ENCODE measurements at regions not wholly inside any gene's neighbourhood (a gene's known extent, or its start where the extent isn't known, plus 50 kb on each side); places are given as distances from the start of the nearest gene placed in this dataset.

GRCh38 chr17:54347495-54347894 lies 524.8 kb downstream of the KIF2B start:
- H3K27ac ChIP-seq (ENCODE audit: low read length in 2 of 2), result no peak overlapping the region
- POLR2A ChIA-PET, result no interaction called here
- intact Hi-C loops (cut with micrococcal nuclease), result no loop called here
- H3K4me1 ChIP-seq (ENCODE audit: control insufficient read depth in 2 of 2, insufficient read depth in 2 of 2, low read length in 2 of 2), result no peaks in the 10 kb centered on the region
- H3K27me3 ChIP-seq (replicated peaks in 1 of 4; ENCODE audit: control extremely low read depth in 1 of 4, control insufficient read depth in 3 of 4, insufficient read depth in 4 of 4, low read length in 3 of 4), result no peaks in the 10 kb centered on the region
- H3K79me2 ChIP-seq (ENCODE audit: control insufficient read depth, insufficient read depth, low read length), result no peaks in the 10 kb centered on the region
- CTCF ChIA-PET, result no interaction called here
- H3K4me3 ChIP-seq (ENCODE audit: control extremely low read depth in 1 of 5, extremely low read depth in 1 of 5, insufficient read depth in 1 of 5, low read depth in 2 of 5, low read length in 4 of 5), result no peak overlapping the region
- DNase-seq, result no peak
- peaks cover 0 to 6% (median 0%) of the 10 kb centered on the region in 3 donors for H3K9me3 ChIP-seq (ENCODE audit: control extremely low read depth in 1 of 3, control insufficient read depth in 2 of 3, insufficient read depth in 1 of 3, low read length in 2 of 3)
- TF ChIP-seq EZH2 (IDR thresholded peaks at IDR 0.05; ENCODE audit: borderline replicate concordance, insufficient read depth, low read depth, low read length, poor library complexity, severe bottlenecking), result no peak
- TF ChIP-seq CTCF (IDR thresholded peaks at IDR 0.05), result no peak
- no peaks in the 10 kb centered on the region for H4K20me1 ChIP-seq (ENCODE audit: control insufficient read depth, insufficient read depth, low read length, poor library complexity, severe bottlenecking)
- no peak for ATAC-seq (ENCODE audit: low read depth)
- H3K9ac ChIP-seq (ENCODE audit: low read length), result no peak overlapping the region
- Mint-ChIP-seq H3K27me3 (no peaks in the 10 kb centered on the region), H3K4me3 (no peak overlapping the region), H3K27ac (no peak overlapping the region), H3K4me1 (no peaks in the 10 kb centered on the region), H3K9me3 (ENCODE audit: insufficient read depth) (no peaks in the 10 kb centered on the region)
- no CpG with 5 or more reads among the region's 1 CpG for WGBS (ENCODE audit: insufficient coverage)
- H3K36me3 ChIP-seq (replicated peaks in 1 of 2; ENCODE audit: control extremely low read depth in 1 of 2, control insufficient read depth in 1 of 2, extremely low read depth in 1 of 2, insufficient read depth in 2 of 2, low read length in 1 of 2), result no peaks in the 10 kb centered on the region
- H3K4me2 ChIP-seq (replicated peaks; ENCODE audit: low read depth, low read length, poor library complexity, severe bottlenecking), result no peak overlapping the region
- H2AFZ ChIP-seq (ENCODE audit: insufficient read depth, low read depth, low read length, poor library complexity, severe bottlenecking), result no peak overlapping the region

- no peak overlapping the region for H3K9ac ChIP-seq (ENCODE audit: low read length)
- no peak overlapping the region for H3K27ac Mint-ChIP-seq
- H3K36me3 ChIP-seq (replicated peaks in 1 of 2; ENCODE audit: control extremely low read depth in 1 of 2, control insufficient read depth in 1 of 2, extremely low read depth in 1 of 2, insufficient read depth in 2 of 2, low read length in 1 of 2), result no peaks in the 10 kb centered on the region
- no peaks in the 10 kb centered on the region for H3K27me3 Mint-ChIP-seq
- peaks cover 0 to 6% (median 0%) of the 10 kb centered on the region in 3 donors for H3K9me3 ChIP-seq (ENCODE audit: control extremely low read depth in 1 of 3, control insufficient read depth in 2 of 3, insufficient read depth in 1 of 3, low read length in 2 of 3)
- no peaks in the 10 kb centered on the region for H3K4me1 Mint-ChIP-seq
- DNase-seq, result no peak
- no peak for ATAC-seq (ENCODE audit: low read depth)
- H4K20me1 ChIP-seq (ENCODE audit: control insufficient read depth, insufficient read depth, low read length, poor library complexity, severe bottlenecking), result no peaks in the 10 kb centered on the region
- H3K4me3 ChIP-seq (ENCODE audit: control extremely low read depth in 1 of 5, extremely low read depth in 1 of 5, insufficient read depth in 1 of 5, low read depth in 2 of 5, low read length in 4 of 5), result no peak overlapping the region
- POLR2A ChIA-PET, result no interaction called here
- H3K4me2 ChIP-seq (replicated peaks; ENCODE audit: low read depth, low read length, poor library complexity, severe bottlenecking), result no peak overlapping the region
- no peaks in the 10 kb centered on the region for H3K4me1 ChIP-seq (ENCODE audit: control insufficient read depth in 2 of 2, insufficient read depth in 2 of 2, low read length in 2 of 2)
- CTCF ChIA-PET, result no interaction called here
- no peak overlapping the region for H2AFZ ChIP-seq (ENCODE audit: insufficient read depth, low read depth, low read length, poor library complexity, severe bottlenecking)
- no peaks in the 10 kb centered on the region for H3K79me2 ChIP-seq (ENCODE audit: control insufficient read depth, insufficient read depth, low read length)
- H3K4me3 Mint-ChIP-seq, result no peak overlapping the region
- no peak overlapping the region for H3K27ac ChIP-seq (ENCODE audit: low read length in 2 of 2)
- H3K27me3 ChIP-seq (replicated peaks in 1 of 4; ENCODE audit: control extremely low read depth in 1 of 4, control insufficient read depth in 3 of 4, insufficient read depth in 4 of 4, low read length in 3 of 4), result no peaks in the 10 kb centered on the region
- H3K9me3 Mint-ChIP-seq (ENCODE audit: insufficient read depth), result no peaks in the 10 kb centered on the region
- TF ChIP-seq CTCF (IDR thresholded peaks at IDR 0.05) (no peak), EZH2 (IDR thresholded peaks at IDR 0.05; ENCODE audit: borderline replicate concordance, insufficient read depth, low read depth, low read length, poor library complexity, severe bottlenecking) (no peak)
- intact Hi-C loops (cut with micrococcal nuclease), result no loop called here
Measured at GRCh38 chr17:54348234-54348633, 525.5 kb downstream of the KIF2B start.
